SK-N-SH (cell line): ENCODE measurements at regions not wholly inside any gene's neighbourhood (a gene's known extent, or its start where the extent isn't known, plus 50 kb on each side); places are given as distances from the start of the nearest gene placed in this dataset.

Source experiments
- CHD2 ChIP-seq: fragments of 150-350 bp; IDR thresholded peaks from 2 replicates; pipeline ENCODE4 v1.6.1; 2018; ENCODE audit warnings: low read length; ENCODE audit not compliant: partially characterized antibody
- CTCF ChIP-seq: fragments of 200-600 bp; sonication (generic); IDR thresholded peaks from 2 replicates; pipeline ENCODE4 v1.6.1; 2017; ENCODE audit warnings: antibody characterized with exemption, mild to moderate bottlenecking, moderate library complexity
- FOXJ3 ChIP-seq: sonication (generic); formaldehyde crosslinking; IDR thresholded peaks from 2 replicates; pipeline ENCODE4 v1.5.1; 2020; ENCODE audit warnings: mild to moderate bottlenecking, missing genetic modification reagents
- MAX ChIP-seq: IDR thresholded peaks from 2 replicates; pipeline ENCODE4 v1.4.0; 2012; ENCODE audit warnings: low read depth
- SMC3 ChIP-seq: IDR thresholded peaks from 2 replicates; pipeline ENCODE4 v1.6.1; 2012; ENCODE audit warnings: low read depth, low read length, improper control_type of control experiment

DNA sequence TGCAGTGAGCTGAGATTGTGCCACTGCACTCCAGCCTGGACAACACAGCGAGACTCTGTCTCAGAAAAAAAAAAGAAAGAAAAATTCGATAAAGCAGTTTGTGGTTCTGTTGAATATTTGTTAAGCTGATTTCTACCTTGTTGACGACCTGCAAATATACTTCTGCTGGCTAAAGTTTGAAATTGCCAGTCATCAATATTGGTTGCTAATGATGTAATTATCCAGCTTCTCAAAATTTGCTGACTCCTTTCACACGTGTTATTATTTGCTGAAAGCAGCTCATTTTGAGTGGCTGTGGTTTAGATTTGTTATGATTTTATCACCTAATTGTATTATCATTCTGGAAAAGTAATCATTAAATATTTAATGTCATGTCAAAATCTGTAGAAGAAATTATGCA lies 774.3 kb downstream of the QKI start:
- TF ChIP-seq CTCF = no peak
- no peak for TF ChIP-seq FOXJ3
- TF ChIP-seq MAX = no peak
- no peak for TF ChIP-seq SMC3
- no peak for TF ChIP-seq CHD2
